Amygdala (tissue), 56 donors: ENCODE measurements at regions not wholly inside any gene's neighbourhood (a gene's known extent, or its start where the extent isn't known, plus 50 kb on each side); places are given as distances from the start of the nearest gene placed in this dataset.

Source experiments
- DNase-seq, 56 donors: peaks; one replicate each; lab custom pipeline; 2025; lab: John Stamatoyannopoulos, UW

- DNase-seq, result no peak
Observed at GRCh38 chr1:226461087-226461486, 53.2 kb upstream of the PARP1 start.

- DNase-seq, result no peak
Observed at GRCh38 chr1:226463925-226464586, 56.2 kb upstream of the PARP1 start.

GRCh38 chr1:226464587-226464971 lies 56.7 kb upstream of the PARP1 start:
- peak in 24 of 56 donors; percentile 5 to 71 (median 23) for DNase-seq

DNA sequence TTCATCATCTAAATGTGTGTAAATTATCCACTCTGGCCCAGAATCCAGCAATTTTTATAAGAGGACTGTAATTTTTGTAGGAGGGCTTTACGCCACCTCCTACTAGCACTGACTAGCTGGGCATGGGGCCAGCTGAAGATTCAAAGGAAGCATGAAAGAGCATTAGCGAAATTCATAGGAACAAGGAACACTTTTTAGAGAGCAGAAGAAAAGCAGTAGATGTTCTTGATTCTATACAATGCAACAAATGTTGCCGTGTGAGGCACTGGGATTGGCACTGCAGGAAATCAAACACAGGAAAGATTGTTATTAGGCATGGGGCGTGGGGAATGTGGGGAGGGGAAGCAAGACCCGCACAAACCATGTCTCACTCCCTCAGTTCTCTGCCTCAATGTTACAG lies 58.4 kb upstream of the PARP1 start:
- peak in 27 of 56 donors; percentile 4 to 71 (median 29) for DNase-seq

- DNase-seq, result no peak
Observed at GRCh38 chr1:226467443-226467842, 59.5 kb upstream of the PARP1 start.

DNA sequence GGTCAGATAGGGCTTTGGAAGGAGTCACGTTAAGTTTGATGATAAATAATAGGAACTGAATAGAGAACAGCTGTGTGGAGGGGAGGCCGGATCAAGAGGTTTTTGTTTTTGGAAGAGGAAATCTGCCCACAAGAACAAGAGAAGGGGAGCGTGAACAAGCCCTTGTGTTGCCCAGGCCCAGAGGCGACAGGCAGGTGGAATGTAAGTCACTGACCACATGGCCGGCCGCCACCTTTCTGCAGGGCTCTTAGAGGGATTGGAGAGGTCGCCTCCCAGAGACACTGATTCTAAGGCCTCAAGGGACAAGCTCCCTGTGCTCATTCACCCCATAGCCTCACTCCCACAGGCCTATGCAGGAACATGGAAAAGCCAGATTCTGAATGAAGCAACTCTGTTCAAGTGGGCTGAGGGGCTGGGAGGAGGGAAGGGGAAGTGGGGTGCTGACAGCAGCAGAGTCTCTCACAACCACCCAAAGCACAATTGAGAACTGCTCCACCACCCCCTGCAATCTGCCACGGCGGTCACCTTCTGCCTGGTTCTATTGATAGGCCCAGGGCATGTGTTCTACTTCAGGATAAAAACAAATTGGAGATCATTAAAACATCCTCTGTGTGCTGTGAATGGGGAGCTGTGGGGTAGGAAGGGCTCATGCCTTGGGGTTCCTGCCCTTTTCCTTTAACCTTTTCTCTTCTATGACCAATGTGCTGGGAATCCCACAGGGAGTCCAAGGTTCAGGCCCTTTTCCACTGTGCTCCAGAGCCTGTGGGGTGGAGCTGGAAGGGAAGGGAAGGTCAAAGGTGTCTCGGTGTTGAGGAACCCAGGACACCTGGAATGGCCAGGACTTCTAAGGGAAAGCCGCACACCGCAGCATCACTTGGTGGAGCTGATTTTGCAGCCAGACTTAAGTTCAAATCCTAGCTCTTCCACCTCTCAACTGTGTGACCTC lies 63.3 kb upstream of the PARP1 start:
- DNase-seq, result peak in 4 of 56 donors; percentile 2 to 27 (median 18)

- no peak for DNase-seq
Observed at GRCh38 chr1:226473325-226473724, 65.4 kb upstream of the PARP1 start.

DNA sequence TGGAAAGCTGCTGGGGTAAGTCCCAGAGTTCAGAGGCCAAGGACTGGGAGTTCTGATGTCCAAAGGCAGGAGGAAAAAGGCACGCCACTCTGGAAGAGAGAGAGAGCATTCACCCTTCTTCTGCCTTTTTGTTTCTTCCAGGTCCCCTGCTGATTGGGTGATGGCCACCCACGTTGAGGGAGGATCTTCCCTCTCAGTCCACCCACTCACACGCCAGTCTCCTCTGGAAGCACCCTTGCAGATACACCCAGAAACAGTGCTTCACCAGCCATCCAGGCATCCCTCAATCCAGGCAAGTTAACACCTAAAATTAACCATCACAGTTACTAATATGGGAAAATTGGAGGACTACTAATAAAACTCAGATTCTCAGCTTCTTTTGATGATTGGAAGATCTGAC lies 66.1 kb upstream of the PARP1 start:
- DNase-seq, result peak in 1 of 56 donors; percentile 5

GRCh38 chr1:226474443-226475141 lies 66.7 kb upstream of the PARP1 start:
- no peak for DNase-seq

DNA sequence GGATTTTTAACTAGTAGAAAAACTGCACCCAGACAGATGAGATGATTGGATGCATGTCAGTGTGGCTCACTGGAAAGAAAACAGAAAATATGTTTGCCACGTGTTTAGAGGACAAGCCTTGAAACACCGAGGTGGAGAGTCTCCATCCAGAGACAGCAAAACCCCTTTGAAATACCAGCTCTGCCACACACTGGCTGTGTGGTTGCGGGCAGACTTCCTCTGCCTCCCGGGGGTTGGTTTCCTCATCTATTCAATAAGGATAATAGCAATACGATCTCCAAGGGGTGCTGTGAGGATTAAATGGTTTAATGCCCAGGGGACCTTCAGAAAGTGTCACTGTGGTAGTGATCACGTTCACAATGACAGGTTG lies 67.2 kb upstream of the PARP1 start:
- DNase-seq, result no peak

DNA sequence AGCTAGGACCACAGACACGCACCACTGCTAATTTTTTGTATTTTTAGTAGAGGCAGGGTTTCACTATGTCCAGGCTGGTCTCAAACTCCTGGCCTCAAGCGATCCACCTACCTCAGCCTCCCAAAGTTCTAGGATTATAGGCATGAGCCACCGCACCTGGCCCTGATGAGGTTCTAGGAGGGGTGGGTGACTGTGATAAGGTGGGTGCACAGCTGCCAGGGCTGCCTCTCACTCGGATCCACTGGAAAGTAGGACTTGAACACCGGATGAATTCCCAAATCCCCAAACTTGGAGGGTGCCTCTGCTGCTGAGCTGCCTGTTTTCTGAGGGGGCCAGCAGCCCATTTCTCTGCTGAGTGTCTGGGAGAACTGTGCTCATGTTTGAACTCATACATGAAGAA lies 68.2 kb upstream of the PARP1 start:
- no peak for DNase-seq

- DNase-seq, result no peak
Observed at GRCh38 chr1:226476648-226477319, 68.9 kb upstream of the PARP1 start.

DNA sequence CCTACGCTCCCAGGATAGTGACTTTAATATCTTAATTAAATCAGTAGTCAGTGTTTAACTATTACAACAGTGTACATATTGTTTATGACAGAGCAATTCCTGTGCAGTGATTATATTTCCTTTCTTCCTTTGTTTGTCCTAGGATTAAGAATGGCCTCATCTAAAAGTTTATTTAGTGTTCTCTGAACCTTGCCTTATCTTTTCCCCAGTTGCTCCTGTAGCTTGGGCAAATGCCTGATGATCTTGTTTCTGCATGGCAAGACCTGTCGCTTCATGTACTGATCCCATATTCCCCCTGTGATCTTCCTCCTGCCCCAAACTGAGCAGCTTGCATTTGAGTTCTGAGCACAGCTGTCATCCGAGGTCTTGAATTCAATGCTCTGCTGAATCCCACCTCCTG lies 69.1 kb upstream of the STUM start:
- DNase-seq, result no peak

GRCh38 chr1:226480461-226480860 lies 68.1 kb upstream of the STUM start:
- DNase-seq, result no peak

DNA sequence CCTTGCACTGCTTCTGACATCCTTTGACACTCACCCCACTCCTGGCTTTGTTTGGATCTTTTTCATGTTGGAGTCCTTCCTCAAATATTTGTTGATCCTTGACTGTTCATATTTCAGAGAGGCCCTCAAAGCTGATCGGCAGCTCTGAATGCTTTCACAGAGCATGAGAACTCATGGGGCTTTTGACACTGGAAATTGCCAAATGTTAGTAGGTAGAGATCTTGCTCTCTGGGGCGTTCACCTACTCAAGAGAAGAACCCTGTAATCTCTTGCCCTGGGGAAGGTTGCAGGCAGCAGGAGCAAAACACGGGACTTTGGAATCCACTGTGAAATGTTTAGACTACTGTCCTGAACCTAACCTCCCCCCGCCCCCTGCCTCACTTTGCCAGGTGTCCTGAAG lies 67.4 kb upstream of the STUM start:
- no peak for DNase-seq

DNA sequence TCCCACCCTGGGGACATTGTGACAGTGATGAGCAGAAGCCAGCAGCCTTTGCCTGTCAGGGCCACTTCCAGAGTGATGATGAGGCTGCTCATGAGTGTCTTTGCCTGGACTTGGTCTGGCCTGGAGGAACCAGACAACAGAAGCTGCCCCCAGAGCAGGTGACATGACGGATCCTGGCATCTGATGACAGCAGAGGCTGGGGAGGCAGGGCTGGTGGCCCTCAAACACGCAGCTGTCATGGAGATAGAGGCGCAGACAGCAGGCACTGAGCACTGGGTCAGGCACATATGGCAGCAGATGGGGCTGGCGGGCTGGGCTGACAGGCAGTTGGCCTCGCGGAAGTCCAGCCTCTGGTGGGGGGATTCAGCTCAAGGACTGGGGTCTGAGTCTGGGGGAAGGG lies 66.4 kb upstream of the STUM start:
- no peak for DNase-seq

DNA sequence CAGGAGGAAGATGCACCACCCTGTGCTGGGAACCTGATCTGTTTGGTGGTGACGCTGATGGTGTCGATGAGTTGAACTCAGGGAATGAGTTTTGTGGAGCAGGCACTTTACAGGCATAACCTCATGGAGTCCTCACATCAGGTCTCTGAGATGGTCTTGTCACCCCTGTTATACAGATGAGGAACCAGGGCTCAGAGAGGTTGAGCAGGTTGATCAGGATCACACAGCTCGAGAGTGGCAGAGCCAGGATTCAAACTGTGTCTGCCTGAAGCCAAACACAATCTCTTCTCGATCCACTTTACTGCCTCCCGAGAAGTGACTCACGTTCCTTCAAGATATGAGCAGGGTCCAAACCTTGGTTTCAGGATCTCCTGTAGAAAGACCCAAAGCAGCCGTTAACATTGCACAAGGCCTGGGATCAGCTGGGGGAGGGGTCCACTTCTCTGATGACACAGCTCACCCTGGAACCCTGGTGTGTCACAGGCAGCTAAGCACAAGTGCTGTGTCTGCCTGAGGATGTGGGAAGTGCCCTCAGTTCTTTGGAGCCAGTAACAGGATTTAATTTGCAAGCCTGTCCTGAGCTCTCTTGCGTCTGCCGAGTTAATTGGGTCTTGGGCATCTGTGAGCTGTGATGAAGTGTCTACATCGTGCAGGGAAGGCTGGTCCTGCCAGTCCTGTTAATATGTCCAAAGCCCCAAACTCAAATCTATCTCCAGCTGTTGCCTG lies 65.4 kb upstream of the STUM start:
- no peak for DNase-seq

DNA sequence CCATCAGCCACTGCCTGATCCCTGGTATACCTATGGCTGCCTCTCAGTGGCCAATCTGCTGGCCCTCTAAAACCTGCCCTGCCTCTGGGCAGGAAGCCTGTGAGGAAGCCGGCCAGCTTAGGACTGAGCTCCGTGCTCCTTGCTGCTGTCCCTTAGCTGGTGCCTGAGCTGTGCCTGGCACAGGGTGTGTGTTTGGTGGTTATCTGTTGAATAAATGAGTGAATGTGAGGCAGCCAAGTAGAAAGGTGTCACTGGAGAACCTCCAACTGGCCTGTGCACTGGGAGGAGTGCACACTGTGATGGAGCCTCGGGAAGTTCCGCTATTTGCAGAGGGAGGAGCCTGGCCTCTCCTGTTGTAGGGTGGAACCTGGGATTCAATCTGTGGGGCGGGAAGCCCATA lies 63.4 kb upstream of the STUM start:
- DNase-seq, result no peak

DNA sequence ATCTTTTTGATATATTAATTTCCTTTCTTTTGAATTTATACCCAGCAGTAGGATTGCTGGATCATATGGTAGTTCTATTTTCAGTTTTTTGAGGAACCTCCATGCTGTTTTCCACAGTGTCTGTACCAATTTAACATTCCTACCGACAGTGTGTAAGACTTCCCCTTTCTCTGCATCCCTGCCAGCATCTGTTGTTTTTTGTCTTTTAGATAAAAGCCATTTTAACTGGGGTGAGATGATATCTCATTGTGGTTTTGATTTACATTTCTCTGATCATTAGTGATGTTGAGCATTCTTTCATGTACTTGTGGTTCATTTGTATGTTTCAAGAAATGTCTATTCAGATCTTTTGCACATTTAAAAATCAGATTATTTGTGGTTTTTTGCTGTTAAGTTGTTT lies 62.4 kb upstream of the STUM start:
- DNase-seq, result no peak

GRCh38 chr1:226487921-226488320 lies 60.6 kb upstream of the STUM start:
- DNase-seq, result no peak
